Gastrocnemius medialis (tissue), 4 donors: ENCODE measurements at regions not wholly inside any gene's neighbourhood (a gene's known extent, or its start where the extent isn't known, plus 50 kb on each side); places are given as distances from the start of the nearest gene placed in this dataset.

ENCODE experiments used
- CTCF ChIP-seq, 5 experiments: fragments of 450-650 bp in 3 of 5; fragments of 200-600 bp in 2 of 5; sonication (generic) in 2 of 5; IDR thresholded peaks in 4 of 5; conservative IDR thresholded peaks in 1 of 5; 1 replicate in 4 of 5; 2 replicates in 1 of 5; pipeline ENCODE4 v1.5.1; 2016 to 2019; ENCODE audit warnings: antibody characterized with exemption in 5 of 5, mild to moderate bottlenecking in 3 of 5, moderate library complexity in 3 of 5
- POLR2A ChIP-seq, 2 donors: fragments of 450-650 bp; IDR thresholded peaks; one replicate each; pipeline ENCODE4 v1.6.1; 2017; ENCODE audit warnings: antibody characterized with exemption in 2 of 2, mild to moderate bottlenecking in 2 of 2, moderate library complexity in 2 of 2

DNA sequence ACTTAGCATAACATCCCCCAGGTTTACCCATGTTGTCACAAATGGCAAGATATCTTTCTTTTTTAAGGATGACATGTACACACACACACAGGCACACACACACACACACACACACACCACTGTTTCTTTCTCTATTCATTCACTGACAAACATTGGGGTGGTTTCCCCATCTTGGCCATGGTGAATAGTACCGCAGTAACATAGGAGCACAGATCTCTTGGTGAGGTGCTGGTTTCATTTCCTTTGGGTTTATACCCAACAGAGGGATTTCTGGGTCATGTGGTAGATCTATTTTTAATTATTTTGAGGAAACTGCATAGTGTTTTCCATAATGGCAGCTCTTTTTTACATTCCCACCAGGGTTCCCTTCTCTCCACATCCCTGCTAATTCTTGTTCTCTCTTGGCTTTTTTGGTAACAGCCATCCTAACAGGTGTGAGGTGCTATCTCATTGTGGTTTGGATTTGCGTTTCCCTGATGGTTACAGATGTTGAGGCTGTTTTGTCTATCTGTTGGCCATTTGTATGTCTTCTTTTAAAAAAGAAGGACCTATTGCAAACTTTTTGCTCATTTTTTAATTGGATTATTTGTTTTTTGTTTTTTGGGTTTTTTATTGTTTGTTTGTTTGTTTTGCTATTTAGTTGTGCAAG lies 251.7 kb upstream of the IRS2 start:
- no peak for TF ChIP-seq CTCF (IDR thresholded peaks at IDR 0.05 in 4 of 5, conservative IDR thresholded peaks at IDR 0.05 in 1 of 5)
- TF ChIP-seq POLR2A (IDR thresholded peaks at IDR 0.05) = no peak
